GM23338 (cell line): ENCODE measurements at regions not wholly inside any gene's neighbourhood (a gene's known extent, or its start where the extent isn't known, plus 50 kb on each side); places are given as distances from the start of the nearest gene placed in this dataset.

Source experiments
- CTCF ChIP-seq, 2 experiments: fragments of 200-600 bp in 1 of 2; sonication (generic) in 1 of 2; conservative IDR thresholded peaks; 2 replicates each; pipeline versions ENCODE4 v1.5.1 to v1.6.1; 2016 to 2017; ENCODE audit warnings: antibody characterized with exemption in 2 of 2, low read depth in 2 of 2, mild to moderate bottlenecking in 2 of 2, moderate library complexity in 1 of 2
- EZH2 ChIP-seq: fragments of 200-600 bp; sonication (generic); IDR thresholded peaks from one replicate; pipeline ENCODE4 v1.8.0; 2017; ENCODE audit warnings: antibody characterized with exemption, mild to moderate bottlenecking, low read depth; ENCODE audit not compliant: unreplicated experiment
- POLR2AphosphoS5 ChIP-seq: IDR thresholded peaks from 2 replicates; pipeline ENCODE4 v1.6.1; 2016; ENCODE audit warnings: antibody characterized with exemption, low read depth

GRCh38 chr4:3361406-3361805, 68.6 kb downstream of the RGS12 start:
- TF ChIP-seq CTCF (conservative IDR thresholded peaks at IDR 0.05; ENCODE audit: low read depth in 2 of 2) (no peak), POLR2AphosphoS5 (no peak), EZH2 (no peak)
